ENCODE measurements at regions not wholly inside any gene's neighbourhood (a gene's known extent, or its start where the extent isn't known, plus 50 kb on each side); places are given as distances from the start of the nearest gene placed in this dataset.

DNA sequence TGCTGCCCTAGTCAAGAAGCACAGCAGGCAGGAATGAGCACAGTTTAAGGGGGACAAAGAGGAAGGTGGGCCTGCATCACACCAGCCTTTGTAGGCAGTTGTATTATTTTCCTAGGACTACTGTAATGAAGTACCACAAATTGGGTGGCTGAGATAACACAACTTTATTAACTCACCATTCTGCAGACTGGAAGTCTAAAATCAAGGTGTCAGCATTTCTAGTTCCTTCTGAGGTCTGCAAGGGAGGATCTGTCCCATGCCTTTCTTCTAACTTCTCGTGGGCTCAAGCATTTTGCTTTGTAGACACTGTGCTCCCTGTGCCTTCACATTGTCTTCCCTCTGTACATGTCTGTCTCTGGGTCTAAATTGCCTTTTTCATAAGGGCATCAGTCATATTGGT is 488.5 kb upstream of the JARID2 start:
- H3K27ac Mint-ChIP-seq: no peak overlapping the region
- no peaks in the 10 kb centered on the region for H3K27me3 Mint-ChIP-seq (ENCODE audit: low read depth)
- peaks cover 4% of the 10 kb centered on the region for H3K9me3 Mint-ChIP-seq
- TF ChIP-seq, protein P1, sequence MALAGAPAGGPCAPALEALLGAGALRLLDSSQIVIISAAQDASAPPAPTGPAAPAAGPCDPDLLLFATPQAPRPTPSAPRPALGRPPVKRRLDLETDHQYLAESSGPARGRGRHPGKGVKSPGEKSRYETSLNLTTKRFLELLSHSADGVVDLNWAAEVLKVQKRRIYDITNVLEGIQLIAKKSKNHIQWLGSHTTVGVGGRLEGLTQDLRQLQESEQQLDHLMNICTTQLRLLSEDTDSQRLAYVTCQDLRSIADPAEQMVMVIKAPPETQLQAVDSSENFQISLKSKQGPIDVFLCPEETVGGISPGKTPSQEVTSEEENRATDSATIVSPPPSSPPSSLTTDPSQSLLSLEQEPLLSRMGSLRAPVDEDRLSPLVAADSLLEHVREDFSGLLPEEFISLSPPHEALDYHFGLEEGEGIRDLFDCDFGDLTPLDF (CRISPR knock-in tag; IDR thresholded peaks at IDR 0.05): no peak
- no peak for TF ChIP-seq NFATC4 (CRISPR knock-in tag; IDR thresholded peaks at IDR 0.05)
- TF ChIP-seq ELF4 (CRISPR knock-in tag; IDR thresholded peaks at IDR 0.05; ENCODE audit: low read depth): no peak
- TF ChIP-seq JAZF1 (CRISPR knock-in tag; IDR thresholded peaks at IDR 0.05): no peak
- TF ChIP-seq, protein P2, sequence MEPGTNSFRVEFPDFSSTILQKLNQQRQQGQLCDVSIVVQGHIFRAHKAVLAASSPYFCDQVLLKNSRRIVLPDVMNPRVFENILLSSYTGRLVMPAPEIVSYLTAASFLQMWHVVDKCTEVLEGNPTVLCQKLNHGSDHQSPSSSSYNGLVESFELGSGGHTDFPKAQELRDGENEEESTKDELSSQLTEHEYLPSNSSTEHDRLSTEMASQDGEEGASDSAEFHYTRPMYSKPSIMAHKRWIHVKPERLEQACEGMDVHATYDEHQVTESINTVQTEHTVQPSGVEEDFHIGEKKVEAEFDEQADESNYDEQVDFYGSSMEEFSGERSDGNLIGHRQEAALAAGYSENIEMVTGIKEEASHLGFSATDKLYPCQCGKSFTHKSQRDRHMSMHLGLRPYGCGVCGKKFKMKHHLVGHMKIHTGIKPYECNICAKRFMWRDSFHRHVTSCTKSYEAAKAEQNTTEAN (CRISPR knock-in tag; IDR thresholded peaks at IDR 0.05): no peak
- no peak for TF ChIP-seq ZNF121 (CRISPR knock-in tag; IDR thresholded peaks at IDR 0.05)
- TF ChIP-seq TP53 (CRISPR knock-in tag; IDR thresholded peaks at IDR 0.05): no peak
- CTCF ChIA-PET: interaction anchor here (0.5 to 0.6 kb wide), 2 partner anchors 21 to 332 kb away, joined by 3 to 5 read pairs; no protein-coding TSS in a partner anchor
- POLR2A ChIA-PET: no interaction called here
- ATAC-seq: no peak
- DNase-seq (ENCODE audit: low spot score): no peak
- H3K4me1 Mint-ChIP-seq: peaks cover 11% of the 10 kb centered on the region
- no peak overlapping the region for H3K4me3 Mint-ChIP-seq
- H3K36me3 Mint-ChIP-seq: 0 out of 2 replicates have a peak, but pooled peaks cover 2% of the 10 kb centered on the region

DNA sequence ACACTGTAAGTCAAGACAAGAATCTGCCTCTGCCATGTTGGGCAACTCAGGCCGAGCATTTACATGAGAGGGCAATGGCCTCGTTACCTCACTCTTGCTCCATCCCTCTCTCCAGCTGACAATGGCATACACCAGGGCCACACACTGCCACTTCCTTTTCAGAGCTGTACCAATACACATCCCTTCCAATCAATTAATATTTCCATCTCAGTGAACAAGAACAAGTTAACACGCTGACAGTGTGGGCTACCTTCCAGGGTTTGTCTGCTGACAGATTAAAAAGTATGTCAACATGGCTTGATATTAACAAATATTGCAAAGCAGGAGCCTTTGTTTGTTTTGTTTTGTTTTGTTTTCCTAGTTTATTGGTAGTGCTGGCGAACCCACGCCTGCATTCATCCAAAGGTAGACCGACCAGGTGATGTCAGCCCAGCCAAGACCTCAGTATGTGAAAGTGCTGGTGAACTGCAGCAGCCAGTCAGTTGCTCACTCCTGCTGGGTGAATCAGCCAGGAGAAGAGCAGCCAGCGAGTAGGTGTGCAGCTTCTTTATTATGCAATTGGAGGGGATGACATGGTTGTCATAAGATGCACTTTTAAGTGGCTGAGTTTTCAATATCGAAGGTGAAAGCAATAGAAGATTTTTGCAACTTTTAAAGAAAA is 487.3 kb upstream of the JARID2 start:
- no peaks in the 10 kb centered on the region for H3K27me3 Mint-ChIP-seq (ENCODE audit: low read depth)
- ChIA-PET POLR2A (no interaction called here), CTCF (no interaction called here)
- H3K27ac Mint-ChIP-seq: no peak overlapping the region
- TF ChIP-seq EMX1 (CRISPR knock-in tag; IDR thresholded peaks at IDR 0.05): no peak
- TF ChIP-seq ATF1 (CRISPR knock-in tag; IDR thresholded peaks at IDR 0.05): no peak
- TF ChIP-seq, protein P3, sequence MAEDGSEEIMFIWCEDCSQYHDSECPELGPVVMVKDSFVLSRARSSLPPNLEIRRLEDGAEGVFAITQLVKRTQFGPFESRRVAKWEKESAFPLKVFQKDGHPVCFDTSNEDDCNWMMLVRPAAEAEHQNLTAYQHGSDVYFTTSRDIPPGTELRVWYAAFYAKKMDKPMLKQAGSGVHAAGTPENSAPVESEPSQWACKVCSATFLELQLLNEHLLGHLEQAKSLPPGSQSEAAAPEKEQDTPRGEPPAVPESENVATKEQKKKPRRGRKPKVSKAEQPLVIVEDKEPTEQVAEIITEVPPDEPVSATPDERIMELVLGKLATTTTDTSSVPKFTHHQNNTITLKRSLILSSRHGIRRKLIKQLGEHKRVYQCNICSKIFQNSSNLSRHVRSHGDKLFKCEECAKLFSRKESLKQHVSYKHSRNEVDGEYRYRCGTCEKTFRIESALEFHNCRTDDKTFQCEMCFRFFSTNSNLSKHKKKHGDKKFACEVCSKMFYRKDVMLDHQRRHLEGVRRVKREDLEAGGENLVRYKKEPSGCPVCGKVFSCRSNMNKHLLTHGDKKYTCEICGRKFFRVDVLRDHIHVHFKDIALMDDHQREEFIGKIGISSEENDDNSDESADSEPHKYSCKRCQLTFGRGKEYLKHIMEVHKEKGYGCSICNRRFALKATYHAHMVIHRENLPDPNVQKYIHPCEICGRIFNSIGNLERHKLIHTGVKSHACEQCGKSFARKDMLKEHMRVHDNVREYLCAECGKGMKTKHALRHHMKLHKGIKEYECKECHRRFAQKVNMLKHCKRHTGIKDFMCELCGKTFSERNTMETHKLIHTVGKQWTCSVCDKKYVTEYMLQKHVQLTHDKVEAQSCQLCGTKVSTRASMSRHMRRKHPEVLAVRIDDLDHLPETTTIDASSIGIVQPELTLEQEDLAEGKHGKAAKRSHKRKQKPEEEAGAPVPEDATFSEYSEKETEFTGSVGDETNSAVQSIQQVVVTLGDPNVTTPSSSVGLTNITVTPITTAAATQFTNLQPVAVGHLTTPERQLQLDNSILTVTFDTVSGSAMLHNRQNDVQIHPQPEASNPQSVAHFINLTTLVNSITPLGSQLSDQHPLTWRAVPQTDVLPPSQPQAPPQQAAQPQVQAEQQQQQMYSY (CRISPR knock-in tag; IDR thresholded peaks at IDR 0.05): no peak
- TF ChIP-seq, protein P4, sequence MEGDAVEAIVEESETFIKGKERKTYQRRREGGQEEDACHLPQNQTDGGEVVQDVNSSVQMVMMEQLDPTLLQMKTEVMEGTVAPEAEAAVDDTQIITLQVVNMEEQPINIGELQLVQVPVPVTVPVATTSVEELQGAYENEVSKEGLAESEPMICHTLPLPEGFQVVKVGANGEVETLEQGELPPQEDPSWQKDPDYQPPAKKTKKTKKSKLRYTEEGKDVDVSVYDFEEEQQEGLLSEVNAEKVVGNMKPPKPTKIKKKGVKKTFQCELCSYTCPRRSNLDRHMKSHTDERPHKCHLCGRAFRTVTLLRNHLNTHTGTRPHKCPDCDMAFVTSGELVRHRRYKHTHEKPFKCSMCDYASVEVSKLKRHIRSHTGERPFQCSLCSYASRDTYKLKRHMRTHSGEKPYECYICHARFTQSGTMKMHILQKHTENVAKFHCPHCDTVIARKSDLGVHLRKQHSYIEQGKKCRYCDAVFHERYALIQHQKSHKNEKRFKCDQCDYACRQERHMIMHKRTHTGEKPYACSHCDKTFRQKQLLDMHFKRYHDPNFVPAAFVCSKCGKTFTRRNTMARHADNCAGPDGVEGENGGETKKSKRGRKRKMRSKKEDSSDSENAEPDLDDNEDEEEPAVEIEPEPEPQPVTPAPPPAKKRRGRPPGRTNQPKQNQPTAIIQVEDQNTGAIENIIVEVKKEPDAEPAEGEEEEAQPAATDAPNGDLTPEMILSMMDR (IDR thresholded peaks at IDR 0.05): no peak
- TF ChIP-seq NR1H2 (CRISPR knock-in tag; IDR thresholded peaks at IDR 0.05): no peak
- TF ChIP-seq, protein P5, sequence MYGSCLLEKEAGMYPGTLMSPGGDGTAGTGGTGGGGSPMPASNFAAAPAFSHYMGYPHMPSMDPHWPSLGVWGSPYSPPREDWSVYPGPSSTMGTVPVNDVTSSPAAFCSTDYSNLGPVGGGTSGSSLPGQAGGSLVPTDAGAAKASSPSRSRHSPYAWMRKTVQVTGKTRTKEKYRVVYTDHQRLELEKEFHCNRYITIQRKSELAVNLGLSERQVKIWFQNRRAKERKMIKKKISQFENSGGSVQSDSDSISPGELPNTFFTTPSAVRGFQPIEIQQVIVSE (CRISPR knock-in tag; IDR thresholded peaks at IDR 0.05; ENCODE audit: borderline replicate concordance): no peak
- H3K9me3 Mint-ChIP-seq: peaks cover 4% of the 10 kb centered on the region
- no peak overlapping the region for H3K4me3 Mint-ChIP-seq
- H3K4me1 Mint-ChIP-seq: peaks cover 20% of the 10 kb centered on the region
- peak; percentile 75 for ATAC-seq
- DNase-seq (ENCODE audit: low spot score): no peak
- 0 out of 2 replicates have a peak, but pooled peaks cover 2% of the 10 kb centered on the region for H3K36me3 Mint-ChIP-seq
